ENCODE measurements at regions not wholly inside any gene's neighbourhood (a gene's known extent, or its start where the extent isn't known, plus 50 kb on each side); places are given as distances from the start of the nearest gene placed in this dataset.
A peak's percentile ranks its signal among the peaks of the same experiment; 100 is the strongest.

DNA sequence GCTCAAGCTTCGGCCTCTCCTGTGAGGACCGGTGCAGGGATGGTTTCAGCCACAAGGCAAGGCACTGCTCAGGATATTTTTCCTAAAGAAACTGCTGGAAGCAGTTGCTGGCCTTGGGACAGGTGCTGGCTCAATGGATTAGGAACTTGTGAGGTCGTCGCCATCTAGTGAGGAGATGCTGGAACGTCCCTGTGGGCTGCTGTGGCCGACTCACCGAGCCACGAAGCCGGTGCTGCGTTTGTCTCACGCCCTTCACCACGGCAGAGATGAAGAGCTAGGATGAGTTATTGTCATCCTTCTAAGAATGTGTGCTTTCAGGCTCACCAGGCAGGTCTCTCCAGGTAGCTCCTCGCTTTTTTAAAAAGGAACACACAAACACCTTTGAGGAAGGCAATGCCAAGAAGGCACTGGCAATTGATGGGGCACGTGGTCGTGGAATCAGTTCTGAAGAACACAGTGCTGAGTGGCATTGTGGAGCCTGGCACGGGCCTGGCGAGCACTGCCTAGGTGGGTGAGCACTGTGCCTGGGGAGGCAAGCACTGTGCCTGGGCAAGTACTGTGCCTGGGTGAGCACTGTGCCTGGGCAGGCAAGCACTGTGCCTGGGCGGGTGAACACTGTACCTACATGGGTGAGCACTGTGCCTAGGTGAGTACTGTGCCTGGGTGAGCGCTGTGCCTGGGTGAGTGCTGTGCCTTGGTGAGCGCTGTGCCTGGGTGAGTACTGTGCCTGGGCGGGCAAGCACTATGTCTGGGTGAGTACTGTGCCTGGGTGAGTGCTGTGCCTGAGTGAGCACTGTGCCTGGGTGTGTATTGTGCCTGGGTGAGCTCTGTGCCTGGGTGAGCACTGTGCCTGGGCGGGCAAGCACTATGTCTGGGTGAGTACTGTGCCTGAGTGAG is 140.4 kb downstream of the TEX29 start:
- no peak for TF ChIP-seq POLR2A (IDR thresholded peaks at IDR 0.05)
- TF ChIP-seq EP300 (IDR thresholded peaks at IDR 0.05): no peak
- TF ChIP-seq CTCF (IDR thresholded peaks at IDR 0.05): peak in 1 of 4 experiments; percentile 22

Measured in sigmoid colon (tissue), 4 donors.